K562 (cell line): ENCODE measurements at regions not wholly inside any gene's neighbourhood (a gene's known extent, or its start where the extent isn't known, plus 50 kb on each side); places are given as distances from the start of the nearest gene placed in this dataset.

Experiments used
- ATF2 ChIP-seq: sonication (generic); formaldehyde crosslinking; IDR thresholded peaks from 2 replicates; pipeline ENCODE4 v1.8.1; 2022; ENCODE audit warnings: missing genetic modification reagents
- BRCA1 ChIP-seq, 2 experiments: fragments of 450-650 bp in 1 of 2; sonication (generic) in 1 of 2; formaldehyde crosslinking in 1 of 2; IDR thresholded peaks; 2 replicates each; pipeline versions ENCODE4 v1.5.0 to v1.6.1; 2017 to 2020; ENCODE audit warnings: mild to moderate bottlenecking in 1 of 2, missing genetic modification reagents in 1 of 2
- CCAR2 ChIP-seq: fragments of 200-400 bp; formaldehyde crosslinking; IDR thresholded peaks from 2 replicates; pipeline ENCODE4 v1.6.1; 2017; ENCODE audit warnings: mild to moderate bottlenecking, low read depth, low read length
- CTCF ChIP-seq, 3 experiments: IDR thresholded peaks in 2 of 3; conservative IDR thresholded peaks in 1 of 3; 2 replicates each; pipeline ENCODE4 v1.5.1; 2011 to 2012; ENCODE audit warnings: low read length in 3 of 3, mild to moderate bottlenecking in 3 of 3, control low read depth in 2 of 3, improper control_type of control experiment in 1 of 3, inconsistent platforms in 1 of 3, low read depth in 1 of 3, mixed read lengths in 1 of 3, moderate library complexity in 1 of 3; ENCODE audit not compliant: insufficient read depth in 2 of 3
- HCFC1 ChIP-seq: IDR thresholded peaks from 2 replicates; pipeline ENCODE4 v1.6.1; 2012; ENCODE audit warnings: low read depth, low read length, improper control_type of control experiment
- L3MBTL2 ChIP-seq: fragments of 450-650 bp; IDR thresholded peaks from 2 replicates; pipeline ENCODE4 v1.6.1; 2016; ENCODE audit warnings: mild to moderate bottlenecking, moderate library complexity
- LEF1 ChIP-seq: fragments of 450-650 bp; IDR thresholded peaks from 2 replicates; pipeline ENCODE4 v1.6.1; 2016; ENCODE audit warnings: mild to moderate bottlenecking
- MCM5 ChIP-seq: fragments of 450-650 bp; IDR thresholded peaks from 2 replicates; pipeline ENCODE4 v1.6.1; 2016; ENCODE audit warnings: low read depth
- NR2C2 ChIP-seq, 2 experiments: fragments of 200-800 bp in 1 of 2; sonication (Bioruptor generic) in 1 of 2; sonication (generic) in 1 of 2; formaldehyde crosslinking in 1 of 2; IDR thresholded peaks; 2 replicates each; pipeline versions ENCODE4 v1.6.1 to v1.8.0; 2016 to 2022; ENCODE audit warnings: mild to moderate bottlenecking in 1 of 2, missing compliant biosample characterization in 1 of 2, missing genetic modification characterization in 1 of 2, missing genetic modification reagents in 1 of 2
- SIX5 ChIP-seq, 2 experiments: IDR thresholded peaks; 2 replicates each; pipeline ENCODE4 v1.6.1; 2011; ENCODE audit warnings: low read length in 2 of 2, borderline replicate concordance in 1 of 2, low read depth in 1 of 2, mild to moderate bottlenecking in 1 of 2, moderate library complexity in 1 of 2; ENCODE audit not compliant: insufficient read depth in 1 of 2
- TCF7L2 ChIP-seq: fragments of 150-350 bp; IDR thresholded peaks from 2 replicates; pipeline ENCODE4 v1.6.1; 2016; ENCODE audit warnings: low read depth, mild to moderate bottlenecking, low read length, moderate library complexity
- YY1 ChIP-seq, 3 experiments: IDR thresholded peaks; 2 replicates each; pipeline ENCODE4 v1.6.1; 2011; ENCODE audit warnings: low read length in 2 of 3, mild to moderate bottlenecking in 2 of 3, moderate library complexity in 2 of 3, borderline replicate concordance in 1 of 3, control low read depth in 1 of 3, low read depth in 1 of 3; ENCODE audit not compliant: insufficient read depth in 3 of 3, insufficient replicate concordance in 2 of 3, control insufficient read depth in 1 of 3, insufficient read length in 1 of 3; ENCODE audit errors: extremely low read depth in 1 of 3
- ZSCAN29 ChIP-seq: fragments of 450-650 bp; IDR thresholded peaks from 2 replicates; pipeline ENCODE4 v1.6.1; 2017

GRCh38 chr3:194905696-194906095, 220.0 kb downstream of the FAM43A start:
- TF ChIP-seq CCAR2 (no peak), CTCF (IDR thresholded peaks at IDR 0.05 in 2 of 3, conservative IDR thresholded peaks at IDR 0.05 in 1 of 3; ENCODE audit: insufficient read depth in 2 of 3, low read depth in 1 of 3, low read length in 3 of 3) (no peak), TCF7L2 (no peak), HCFC1 (no peak), NR2C2 (CRISPR knock-in tag; IDR thresholded peaks at IDR 0.05) (no peak), NR2C2 (tag; IDR thresholded peaks at IDR 0.05) (no peak), MCM5 (no peak), SIX5 (IDR thresholded peaks at IDR 0.05; ENCODE audit: borderline replicate concordance in 1 of 2, insufficient read depth in 1 of 2, low read depth in 1 of 2, low read length in 2 of 2) (no peak), ZSCAN29 (no peak), ATF2 (CRISPR knock-in tag) (no peak), BRCA1 (IDR thresholded peaks at IDR 0.05) (no peak), BRCA1 (CRISPR knock-in tag; IDR thresholded peaks at IDR 0.05) (no peak), YY1 (IDR thresholded peaks at IDR 0.05; ENCODE audit: borderline replicate concordance in 1 of 3, control insufficient read depth in 1 of 3, extremely low read depth in 1 of 3, insufficient read depth in 3 of 3, insufficient read length in 1 of 3, insufficient replicate concordance in 2 of 3, low read depth in 1 of 3, low read length in 2 of 3) (no peak), L3MBTL2 (no peak), LEF1 (no peak)
